GM12872 (cell line): ENCODE measurements at regions not wholly inside any gene's neighbourhood (a gene's known extent, or its start where the extent isn't known, plus 50 kb on each side); places are given as distances from the start of the nearest gene placed in this dataset.

Experiments
- TF ChIP-seq, protein P1 (sequence below): IDR thresholded peaks from 3 replicates; pipeline ENCODE4 v1.5.1; 2011; ENCODE audit warnings: low read depth, mild to moderate bottlenecking, low read length, moderate library complexity; ENCODE audit not compliant: insufficient read depth

DNA sequence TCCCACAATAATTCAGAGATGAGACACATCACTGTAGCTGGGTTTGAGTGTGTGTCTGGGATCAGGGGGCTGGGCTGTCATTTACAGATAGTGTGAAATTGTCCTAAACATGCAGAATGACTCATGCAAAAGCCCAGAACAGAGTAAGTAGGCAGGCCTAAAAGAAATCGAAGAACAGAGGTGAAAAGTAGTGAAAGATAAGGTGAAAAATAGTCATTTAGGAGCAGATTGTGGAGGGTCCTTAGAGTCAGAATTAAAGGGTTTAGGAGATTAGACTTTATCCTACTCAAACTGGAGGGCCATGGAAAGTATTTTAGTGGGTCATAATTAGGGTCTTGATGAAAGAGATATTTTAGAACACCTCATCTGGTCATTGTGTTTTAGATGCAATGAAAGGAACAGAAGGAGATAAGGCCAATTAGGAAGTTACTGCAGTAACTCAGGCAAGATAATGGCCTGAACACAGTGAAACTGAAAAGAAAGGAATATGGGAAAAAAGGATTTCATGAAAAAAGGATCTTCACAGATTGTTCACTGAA lies 58.3 kb upstream of the NEBL start:
- TF ChIP-seq, protein P1, sequence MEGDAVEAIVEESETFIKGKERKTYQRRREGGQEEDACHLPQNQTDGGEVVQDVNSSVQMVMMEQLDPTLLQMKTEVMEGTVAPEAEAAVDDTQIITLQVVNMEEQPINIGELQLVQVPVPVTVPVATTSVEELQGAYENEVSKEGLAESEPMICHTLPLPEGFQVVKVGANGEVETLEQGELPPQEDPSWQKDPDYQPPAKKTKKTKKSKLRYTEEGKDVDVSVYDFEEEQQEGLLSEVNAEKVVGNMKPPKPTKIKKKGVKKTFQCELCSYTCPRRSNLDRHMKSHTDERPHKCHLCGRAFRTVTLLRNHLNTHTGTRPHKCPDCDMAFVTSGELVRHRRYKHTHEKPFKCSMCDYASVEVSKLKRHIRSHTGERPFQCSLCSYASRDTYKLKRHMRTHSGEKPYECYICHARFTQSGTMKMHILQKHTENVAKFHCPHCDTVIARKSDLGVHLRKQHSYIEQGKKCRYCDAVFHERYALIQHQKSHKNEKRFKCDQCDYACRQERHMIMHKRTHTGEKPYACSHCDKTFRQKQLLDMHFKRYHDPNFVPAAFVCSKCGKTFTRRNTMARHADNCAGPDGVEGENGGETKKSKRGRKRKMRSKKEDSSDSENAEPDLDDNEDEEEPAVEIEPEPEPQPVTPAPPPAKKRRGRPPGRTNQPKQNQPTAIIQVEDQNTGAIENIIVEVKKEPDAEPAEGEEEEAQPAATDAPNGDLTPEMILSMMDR: no peak

DNA sequence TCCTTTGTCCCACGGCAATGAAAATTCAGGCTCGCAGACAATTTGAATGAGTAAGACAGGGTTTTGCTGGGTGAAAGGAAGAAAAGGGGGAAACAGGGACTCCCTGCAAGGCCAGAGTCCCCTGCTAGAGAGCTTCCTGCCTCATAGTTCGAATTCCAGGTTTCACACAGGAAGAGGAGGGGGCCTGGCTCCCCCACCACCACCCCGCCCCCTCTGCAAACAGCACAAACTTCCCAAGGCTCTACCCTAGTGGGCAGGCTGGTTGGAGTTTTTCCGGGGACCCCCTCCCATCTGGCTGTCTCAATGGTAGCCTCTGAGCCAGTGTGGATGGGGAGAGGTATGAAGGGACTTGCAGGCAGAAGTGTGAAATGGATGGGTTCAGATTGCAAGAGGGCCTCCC lies 57.4 kb upstream of the NEBL start:
- TF ChIP-seq, protein P1: no peak

DNA sequence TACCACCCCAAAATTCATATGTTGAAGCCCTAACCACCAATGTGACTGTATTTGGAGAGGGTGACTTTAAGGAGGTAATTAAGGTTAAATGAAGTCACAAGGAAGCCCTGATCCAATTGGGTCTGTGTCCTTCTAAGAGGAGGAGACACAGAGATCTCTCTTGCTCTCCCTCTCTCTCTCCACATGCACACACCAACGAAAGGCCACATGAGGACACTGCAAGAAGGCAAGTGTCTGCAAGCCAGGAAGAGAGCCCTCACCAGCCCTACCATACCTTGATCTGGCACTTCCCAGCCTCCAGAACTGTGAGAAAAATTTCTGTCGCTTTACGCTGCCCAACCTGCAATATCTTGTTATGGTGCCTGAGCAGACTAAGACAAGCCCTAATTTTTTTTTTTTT lies 56.0 kb upstream of the NEBL start:
- TF ChIP-seq, protein P1: no peak

DNA sequence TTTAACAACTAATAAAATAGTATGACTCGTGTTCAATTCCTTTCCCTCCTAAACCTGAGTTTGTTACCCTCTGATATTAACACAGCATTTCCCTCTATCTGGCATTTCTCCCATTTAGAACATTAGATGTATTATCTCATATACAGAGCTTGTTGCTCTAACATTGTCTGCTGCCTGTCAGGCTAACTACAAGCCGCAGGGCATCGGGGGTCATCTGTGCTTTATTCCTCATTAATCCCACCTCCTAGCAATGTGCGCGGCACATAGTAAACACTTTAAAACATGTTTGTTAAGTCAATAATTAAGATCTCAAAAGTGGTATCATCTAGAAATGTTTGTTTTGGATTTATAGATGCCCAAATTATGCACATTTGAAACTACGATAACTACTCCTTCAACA lies 52.9 kb upstream of the NEBL start:
- TF ChIP-seq, protein P1: no peak

DNA sequence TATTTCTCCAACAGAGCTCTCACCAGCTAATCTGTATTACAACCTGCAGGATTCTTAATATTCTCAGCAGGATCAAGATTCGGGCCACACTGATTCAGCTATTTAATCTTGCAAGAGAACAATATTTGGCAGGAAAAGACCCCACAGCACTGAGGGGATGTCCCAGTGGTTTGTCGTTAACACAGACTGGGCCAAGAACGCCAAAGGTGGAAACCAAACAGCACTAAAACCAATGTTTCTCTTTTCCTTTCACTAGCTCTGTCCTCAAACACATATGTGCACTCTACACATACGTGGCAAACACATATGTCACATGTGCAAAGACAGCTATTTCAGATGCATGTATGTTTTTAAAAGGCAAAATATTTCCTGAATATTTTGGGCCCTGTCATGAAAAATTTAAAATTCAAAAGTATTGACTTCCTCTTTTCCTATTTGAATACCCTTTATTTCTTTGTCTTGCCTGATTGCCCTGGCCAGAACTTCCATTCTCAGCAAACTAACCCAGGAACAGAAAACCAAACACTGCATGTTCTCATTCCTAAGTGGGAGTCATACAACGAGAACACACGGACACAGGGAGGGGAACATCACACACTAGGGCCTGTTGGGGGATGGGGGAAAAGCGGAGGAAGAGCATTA lies 51.7 kb upstream of the NEBL start:
- TF ChIP-seq, protein P1: no peak
